ENCODE measurements at regions not wholly inside any gene's neighbourhood (a gene's known extent, or its start where the extent isn't known, plus 50 kb on each side); places are given as distances from the start of the nearest gene placed in this dataset.

- Mint-ChIP-seq H3K4me3 (no peak overlapping the region), H3K27ac (no peak overlapping the region), H3K9me3 (no peaks in the 10 kb centered on the region), H3K27me3 (ENCODE audit: insufficient read depth) (no peaks in the 10 kb centered on the region), H3K4me1 (peaks cover 5% of the 10 kb centered on the region), H3K36me3 (ENCODE audit: low read depth) (no peaks in the 10 kb centered on the region)
- H3K9me3 ChIP-seq (ENCODE audit: control insufficient read depth, low read length), result no peaks in the 10 kb centered on the region
- DNase-seq, result no peak
- H3K36me3 ChIP-seq (ENCODE audit: control insufficient read depth, insufficient read depth, low read length), result no peaks in the 10 kb centered on the region
- H3K27me3 ChIP-seq (ENCODE audit: control insufficient read depth, insufficient read depth, low read length, poor library complexity, severe bottlenecking), result no peaks in the 10 kb centered on the region
- no peaks in the 10 kb centered on the region for H3K4me1 ChIP-seq (ENCODE audit: control insufficient read depth, insufficient read depth, low read length)
- no peak for TF ChIP-seq CTCF (conservative IDR thresholded peaks at IDR 0.05)
- no peak overlapping the region for H3K4me3 ChIP-seq (ENCODE audit: low read length)
- 88 to 100% methylated on average over 1 to 3 of the region's 3 CpGs for WGBS, 2 experiments (ENCODE audit: insufficient coverage in 1 of 2, insufficient read length in 1 of 2)
- no peak overlapping the region for H3K27ac ChIP-seq (ENCODE audit: low read depth, low read length)
- H3K9ac ChIP-seq (ENCODE audit: extremely low read depth, low read length, poor library complexity, severe bottlenecking), result no peak overlapping the region
These were observed 256.1 kb upstream of the MEX3C start for GRCh38 chr18:51453594-51453993.

- Mint-ChIP-seq H3K4me3 (no peak overlapping the region), H3K4me1 (peaks cover 13% of the 10 kb centered on the region), H3K27me3 (ENCODE audit: insufficient read depth) (no peaks in the 10 kb centered on the region), H3K27ac (no peak overlapping the region), H3K36me3 (ENCODE audit: low read depth) (no peaks in the 10 kb centered on the region), H3K9me3 (peaks cover 5% of the 10 kb centered on the region)
- no peak for DNase-seq
- Histone ChIP-seq H3K9ac (ENCODE audit: extremely low read depth, low read length, poor library complexity, severe bottlenecking) (no peak overlapping the region), H3K36me3 (ENCODE audit: control insufficient read depth, insufficient read depth, low read length) (no peaks in the 10 kb centered on the region), H3K27me3 (ENCODE audit: control insufficient read depth, insufficient read depth, low read length, poor library complexity, severe bottlenecking) (no peaks in the 10 kb centered on the region), H3K27ac (ENCODE audit: low read depth, low read length) (no peak overlapping the region), H3K4me1 (ENCODE audit: control insufficient read depth, insufficient read depth, low read length) (no peaks in the 10 kb centered on the region), H3K4me3 (ENCODE audit: low read length) (no peak overlapping the region), H3K9me3 (ENCODE audit: control insufficient read depth, low read length) (no peaks in the 10 kb centered on the region)
- 80 to 89% methylated on average over 1 of the region's 1 CpG for WGBS, 2 experiments (ENCODE audit: insufficient coverage in 1 of 2, insufficient read length in 1 of 2)
- no peak for TF ChIP-seq CTCF (conservative IDR thresholded peaks at IDR 0.05)
These were observed 261.4 kb upstream of the MEX3C start for GRCh38 chr18:51458861-51459260.

- TF ChIP-seq CTCF (conservative IDR thresholded peaks at IDR 0.05), result no peak
- no peak overlapping the region for H3K4me3 ChIP-seq (ENCODE audit: low read length)
- H3K4me1 Mint-ChIP-seq, result peaks cover 13% of the 10 kb centered on the region
These were observed 264.5 kb upstream of the MEX3C start for GRCh38 chr18:51461956-51462355.

More at GRCh38 chr18:51461956-51462355, 264.5 kb upstream of the MEX3C start:
- H3K27ac Mint-ChIP-seq, result no peak overlapping the region
- no peaks in the 10 kb centered on the region for H3K27me3 ChIP-seq (ENCODE audit: control insufficient read depth, insufficient read depth, low read length, poor library complexity, severe bottlenecking)
- WGBS, 2 experiments (ENCODE audit: insufficient coverage in 1 of 2, insufficient read length in 1 of 2), result 100% methylated on average over 1 of the region's 1 CpG
- peaks cover 5% of the 10 kb centered on the region for H3K9me3 Mint-ChIP-seq
- DNase-seq, result no peak
- no peak overlapping the region for H3K27ac ChIP-seq (ENCODE audit: low read depth, low read length)
- no peak overlapping the region for H3K4me3 Mint-ChIP-seq
- H3K27me3 Mint-ChIP-seq (ENCODE audit: insufficient read depth), result no peaks in the 10 kb centered on the region
- H3K9ac ChIP-seq (ENCODE audit: extremely low read depth, low read length, poor library complexity, severe bottlenecking), result no peak overlapping the region
- no peaks in the 10 kb centered on the region for H3K36me3 ChIP-seq (ENCODE audit: control insufficient read depth, insufficient read depth, low read length)
- H3K4me1 ChIP-seq (ENCODE audit: control insufficient read depth, insufficient read depth, low read length), result no peaks in the 10 kb centered on the region
- no peaks in the 10 kb centered on the region for H3K36me3 Mint-ChIP-seq (ENCODE audit: low read depth)
- H3K9me3 ChIP-seq (ENCODE audit: control insufficient read depth, low read length), result no peaks in the 10 kb centered on the region
